ENCODE measurements at regions not wholly inside any gene's neighbourhood (a gene's known extent, or its start where the extent isn't known, plus 50 kb on each side); places are given as distances from the start of the nearest gene placed in this dataset.

DNA sequence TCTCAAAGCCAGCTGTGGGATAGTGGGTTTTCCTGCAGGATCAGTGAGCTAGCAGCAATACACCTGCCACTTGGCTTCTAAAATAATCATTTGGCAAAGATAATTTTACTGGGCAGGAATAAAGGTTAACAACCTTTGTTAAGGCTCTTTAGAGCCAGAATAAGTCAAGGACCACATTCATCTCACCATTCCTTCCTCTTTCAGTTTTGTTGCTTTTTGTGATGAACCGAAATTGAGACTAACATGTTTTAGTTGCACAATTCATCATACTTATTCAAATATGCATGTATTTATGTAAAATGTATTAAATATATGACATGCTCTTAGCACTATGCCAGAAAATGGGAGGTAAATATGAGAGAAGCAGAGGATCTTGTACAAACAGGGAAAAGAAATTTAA lies 824.4 kb upstream of the TYRP1 start:
- ATAC-seq (no peak), DNase-seq (no peak)
- Histone ChIP-seq H3K27ac (ENCODE audit: low read length) (no peak overlapping the region), H4K20me1 (ENCODE audit: low read length) (no peaks in the 10 kb centered on the region), H3K36me3 (ENCODE audit: low read depth, low read length) (no peaks in the 10 kb centered on the region), H3K27me3 (ENCODE audit: low read length) (no peaks in the 10 kb centered on the region), H3K4me3 (ENCODE audit: low read length) (no peak overlapping the region), H3K79me2 (ENCODE audit: low read length) (no peaks in the 10 kb centered on the region), H3K9ac (ENCODE audit: low read length) (no peak overlapping the region), H3K4me1 (ENCODE audit: insufficient read depth, low read length) (no peaks in the 10 kb centered on the region), H3K9me2 (replicated peaks; ENCODE audit: low read length) (no peaks in the 10 kb centered on the region), H3K9me3 (ENCODE audit: low read length) (no peaks in the 10 kb centered on the region), H2AFZ (ENCODE audit: low read length) (no peak overlapping the region), H3K4me2 (ENCODE audit: low read length) (no peak overlapping the region), H3F3A (ENCODE audit: low read length, unreplicated experiment) (no peaks in the 10 kb centered on the region)
- BruUV-seq (replicated peaks), result no TSS peak
- CTCF ChIA-PET, result no interaction called here
- POLR2A ChIA-PET (ENCODE audit: unreplicated experiment), result no interaction called here
- intact Hi-C loops (cut with micrococcal nuclease), result no loop called here
- TF ChIP-seq EZH2 (IDR thresholded peaks at IDR 0.05; ENCODE audit: low read length, unreplicated experiment), result no peak
- TF ChIP-seq, protein P1, sequence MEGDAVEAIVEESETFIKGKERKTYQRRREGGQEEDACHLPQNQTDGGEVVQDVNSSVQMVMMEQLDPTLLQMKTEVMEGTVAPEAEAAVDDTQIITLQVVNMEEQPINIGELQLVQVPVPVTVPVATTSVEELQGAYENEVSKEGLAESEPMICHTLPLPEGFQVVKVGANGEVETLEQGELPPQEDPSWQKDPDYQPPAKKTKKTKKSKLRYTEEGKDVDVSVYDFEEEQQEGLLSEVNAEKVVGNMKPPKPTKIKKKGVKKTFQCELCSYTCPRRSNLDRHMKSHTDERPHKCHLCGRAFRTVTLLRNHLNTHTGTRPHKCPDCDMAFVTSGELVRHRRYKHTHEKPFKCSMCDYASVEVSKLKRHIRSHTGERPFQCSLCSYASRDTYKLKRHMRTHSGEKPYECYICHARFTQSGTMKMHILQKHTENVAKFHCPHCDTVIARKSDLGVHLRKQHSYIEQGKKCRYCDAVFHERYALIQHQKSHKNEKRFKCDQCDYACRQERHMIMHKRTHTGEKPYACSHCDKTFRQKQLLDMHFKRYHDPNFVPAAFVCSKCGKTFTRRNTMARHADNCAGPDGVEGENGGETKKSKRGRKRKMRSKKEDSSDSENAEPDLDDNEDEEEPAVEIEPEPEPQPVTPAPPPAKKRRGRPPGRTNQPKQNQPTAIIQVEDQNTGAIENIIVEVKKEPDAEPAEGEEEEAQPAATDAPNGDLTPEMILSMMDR (conservative IDR thresholded peaks at IDR 0.05; ENCODE audit: low read depth, low read length), result no peak
- TF ChIP-seq EZH2phosphoT487 (IDR thresholded peaks at IDR 0.05; ENCODE audit: borderline replicate concordance, low read length), result no peak

DNA sequence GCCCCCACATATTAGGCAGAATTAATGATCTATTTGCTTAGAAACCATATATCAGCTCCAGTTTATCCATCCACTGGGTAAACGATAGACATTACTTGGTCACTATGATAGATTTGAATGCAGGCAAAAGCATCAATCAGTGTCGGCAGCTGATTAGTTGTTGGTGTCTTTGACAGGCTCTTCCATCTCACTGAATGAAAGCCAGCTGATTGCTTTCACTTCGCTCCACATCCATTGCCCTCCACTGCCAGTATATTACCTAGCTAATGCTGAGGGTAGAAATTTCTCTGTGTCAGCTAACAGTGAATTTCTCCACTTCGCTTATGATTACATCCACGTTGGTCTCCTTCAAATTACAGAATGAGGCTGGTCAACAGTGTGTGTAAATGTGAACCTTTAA lies 821.3 kb upstream of the TYRP1 start:
- ATAC-seq (no peak), DNase-seq (no peak)
- Histone ChIP-seq H3K27ac (ENCODE audit: low read length) (no peak overlapping the region), H3K36me3 (ENCODE audit: low read depth, low read length) (no peaks in the 10 kb centered on the region), H3K9me2 (replicated peaks; ENCODE audit: low read length) (no peaks in the 10 kb centered on the region), H2AFZ (ENCODE audit: low read length) (no peak overlapping the region), H3K27me3 (ENCODE audit: low read length) (no peaks in the 10 kb centered on the region), H3K79me2 (ENCODE audit: low read length) (no peaks in the 10 kb centered on the region), H3K4me2 (ENCODE audit: low read length) (no peak overlapping the region), H3F3A (ENCODE audit: low read length, unreplicated experiment) (no peaks in the 10 kb centered on the region), H3K4me1 (ENCODE audit: insufficient read depth, low read length) (no peaks in the 10 kb centered on the region), H3K9ac (ENCODE audit: low read length) (no peak overlapping the region), H4K20me1 (ENCODE audit: low read length) (no peaks in the 10 kb centered on the region), H3K4me3 (ENCODE audit: low read length) (no peak overlapping the region), H3K9me3 (ENCODE audit: low read length) (no peaks in the 10 kb centered on the region)
- ChIA-PET POLR2A (ENCODE audit: unreplicated experiment) (no interaction called here), CTCF (no interaction called here)
- BruUV-seq (replicated peaks), result no TSS peak
- no peak for TF ChIP-seq EZH2 (IDR thresholded peaks at IDR 0.05; ENCODE audit: low read length, unreplicated experiment)
- intact Hi-C loops (cut with micrococcal nuclease), result no loop called here

DNA sequence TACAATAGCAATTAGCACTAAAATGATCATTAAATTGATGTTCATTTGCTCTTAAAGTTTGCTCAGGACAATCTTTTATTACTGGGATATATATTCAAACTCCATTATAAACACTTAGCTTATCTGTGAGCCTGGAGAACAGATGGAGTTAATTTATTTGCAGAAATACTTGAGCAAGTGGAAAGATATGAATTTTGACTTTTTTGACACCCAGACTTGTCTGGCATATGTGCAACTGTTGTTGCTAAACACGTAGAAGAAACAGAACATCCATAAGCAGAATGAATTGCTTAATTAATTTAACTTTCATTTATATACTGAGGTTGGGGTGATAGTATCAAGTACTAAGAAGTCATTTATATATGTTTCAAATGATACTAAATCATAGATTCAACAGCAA lies 820.7 kb upstream of the TYRP1 start:
- Histone ChIP-seq H3K36me3 (ENCODE audit: low read depth, low read length) (no peaks in the 10 kb centered on the region), H3K4me2 (ENCODE audit: low read length) (no peak overlapping the region), H3K27me3 (ENCODE audit: low read length) (no peaks in the 10 kb centered on the region), H3K9me2 (replicated peaks; ENCODE audit: low read length) (no peaks in the 10 kb centered on the region), H3K79me2 (ENCODE audit: low read length) (no peaks in the 10 kb centered on the region), H3K9me3 (ENCODE audit: low read length) (no peaks in the 10 kb centered on the region), H2AFZ (ENCODE audit: low read length) (no peak overlapping the region), H3F3A (ENCODE audit: low read length, unreplicated experiment) (no peaks in the 10 kb centered on the region), H4K20me1 (ENCODE audit: low read length) (no peaks in the 10 kb centered on the region), H3K4me3 (ENCODE audit: low read length) (no peak overlapping the region), H3K27ac (ENCODE audit: low read length) (no peak overlapping the region), H3K9ac (ENCODE audit: low read length) (no peak overlapping the region), H3K4me1 (ENCODE audit: insufficient read depth, low read length) (no peaks in the 10 kb centered on the region)
- POLR2A ChIA-PET (ENCODE audit: unreplicated experiment), result no interaction called here
- intact Hi-C loops (cut with micrococcal nuclease), result no loop called here
- ATAC-seq (no peak), DNase-seq (no peak)
- CTCF ChIA-PET, result no interaction called here
- no TSS peak for BruUV-seq (replicated peaks)
- TF ChIP-seq, protein P1 (conservative IDR thresholded peaks at IDR 0.05; ENCODE audit: low read depth, low read length), result no peak
- TF ChIP-seq EZH2 (IDR thresholded peaks at IDR 0.05; ENCODE audit: low read length, unreplicated experiment) (no peak), EZH2phosphoT487 (IDR thresholded peaks at IDR 0.05; ENCODE audit: borderline replicate concordance, low read length) (no peak)
